Spleen (tissue), 7 donors: ENCODE measurements at regions not wholly inside any gene's neighbourhood (a gene's known extent, or its start where the extent isn't known, plus 50 kb on each side); places are given as distances from the start of the nearest gene placed in this dataset.

Experiments used
- POLR2A ChIP-seq, 3 donors: fragments of 450-650 bp; IDR thresholded peaks; one replicate each; pipeline ENCODE4 v1.5.1; 2017; ENCODE audit warnings: antibody characterized with exemption in 3 of 3, mild to moderate bottlenecking in 1 of 3
- POLR2AphosphoS5 ChIP-seq, 3 donors: sonication (generic); formaldehyde crosslinking; IDR thresholded peaks; one replicate each; pipeline ENCODE4 v1.5.1; 2017; ENCODE audit warnings: antibody characterized with exemption in 3 of 3
- TF ChIP-seq, protein P1 (sequence below), 11 experiments: fragments of 200-600 bp in 7 of 11; fragments of 450-650 bp in 4 of 11; sonication (generic) in 4 of 11; IDR thresholded peaks in 8 of 11; conservative IDR thresholded peaks in 3 of 11; 1 replicate in 7 of 11; 2 replicates in 4 of 11; pipeline versions ENCODE4 v1.4.0 to v1.8.0; 2016 to 2021; ENCODE audit warnings: antibody characterized with exemption in 11 of 11, inconsistent platforms in 4 of 11, mild to moderate bottlenecking in 1 of 11
- donor health status: DM: no; HTN: no; CAD: no; lungs with moderate emphysema.
- donor health status: DM: no; HTN: no; CAD: no.
- donor health status: DM: no; HTN: no; CAD: no.

DNA sequence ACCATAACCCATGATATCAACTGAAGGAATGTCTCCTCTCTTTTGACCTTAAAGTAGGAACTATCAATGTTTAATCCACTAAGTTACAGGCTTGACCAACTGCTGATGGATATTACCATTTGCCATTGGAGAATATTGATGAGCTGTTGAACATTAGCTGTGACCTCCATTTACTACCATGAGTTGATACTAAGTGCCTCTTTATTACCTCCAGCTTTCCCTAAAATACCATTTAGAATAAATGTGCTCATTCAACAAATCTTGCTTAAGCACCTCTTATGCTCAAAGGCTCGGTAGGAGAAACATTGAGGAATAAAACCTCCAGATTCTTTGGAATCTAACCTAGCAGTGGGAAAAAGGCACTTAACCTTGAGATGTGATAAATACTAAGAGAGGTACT is 81.2 kb downstream of the FAM124B start:
- TF ChIP-seq POLR2A (IDR thresholded peaks at IDR 0.05) (no peak), POLR2AphosphoS5 (IDR thresholded peaks at IDR 0.05) (no peak)
- TF ChIP-seq, protein P1, sequence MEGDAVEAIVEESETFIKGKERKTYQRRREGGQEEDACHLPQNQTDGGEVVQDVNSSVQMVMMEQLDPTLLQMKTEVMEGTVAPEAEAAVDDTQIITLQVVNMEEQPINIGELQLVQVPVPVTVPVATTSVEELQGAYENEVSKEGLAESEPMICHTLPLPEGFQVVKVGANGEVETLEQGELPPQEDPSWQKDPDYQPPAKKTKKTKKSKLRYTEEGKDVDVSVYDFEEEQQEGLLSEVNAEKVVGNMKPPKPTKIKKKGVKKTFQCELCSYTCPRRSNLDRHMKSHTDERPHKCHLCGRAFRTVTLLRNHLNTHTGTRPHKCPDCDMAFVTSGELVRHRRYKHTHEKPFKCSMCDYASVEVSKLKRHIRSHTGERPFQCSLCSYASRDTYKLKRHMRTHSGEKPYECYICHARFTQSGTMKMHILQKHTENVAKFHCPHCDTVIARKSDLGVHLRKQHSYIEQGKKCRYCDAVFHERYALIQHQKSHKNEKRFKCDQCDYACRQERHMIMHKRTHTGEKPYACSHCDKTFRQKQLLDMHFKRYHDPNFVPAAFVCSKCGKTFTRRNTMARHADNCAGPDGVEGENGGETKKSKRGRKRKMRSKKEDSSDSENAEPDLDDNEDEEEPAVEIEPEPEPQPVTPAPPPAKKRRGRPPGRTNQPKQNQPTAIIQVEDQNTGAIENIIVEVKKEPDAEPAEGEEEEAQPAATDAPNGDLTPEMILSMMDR (IDR thresholded peaks at IDR 0.05 in 8 of 11, conservative IDR thresholded peaks at IDR 0.05 in 3 of 11): no peak
